K562 (cell line): ENCODE measurements at regions not wholly inside any gene's neighbourhood (a gene's known extent, or its start where the extent isn't known, plus 50 kb on each side); places are given as distances from the start of the nearest gene placed in this dataset.

Source experiments
- ATAC-seq: fragments of 200-7000 bp; cut with Tn5 transposase; 3 replicates; pipeline ENCODE4 v1.9.1; 2020; ENCODE audit warnings: moderate library complexity
- BruUV-seq: library from RNA; stranded (reverse); fragments of 400-500 nt; replicated peaks from 2 replicates; lab custom pipeline; 2021; lab: Mats Ljungman, UMichigan
- CTCF ChIA-PET: fragments of 300-600 bp; formaldehyde crosslinking; extraction: SDS; loops from one replicate; lab custom pipeline; 2021; ENCODE audit warnings: low intra/inter-chr PET ratio; lab: Yijun Ruan, JAX
- POLR2A ChIA-PET: fragments of 300-600, 350-650 bp; sonication (Branson Sonifier 250); formaldehyde crosslinking; extraction: SDS; loops from one replicate; lab custom pipeline; 2021; ENCODE audit warnings: antibody characterized with exemption, inconsistent platforms; lab: Yijun Ruan, JAX
- DNase-seq, 4 experiments: peaks; one replicate each; pipeline versions ENCODE4 v3.0.0 to v3.0.0-alpha.2; 2011 to 2018; ENCODE audit warnings: low spot score in 3 of 4, mixed read lengths in 3 of 4; ENCODE audit errors: extremely low read depth in 1 of 4
- FAIRE-seq: peaks from 2 replicates; lab custom pipeline; 2011; peaks lifted over from hg19 to GRCh38; lab: Jason Lieb, UNC
- H2AFZ ChIP-seq: 2 replicates; pipeline ENCODE4 v1.6.0; 2011; ENCODE audit warnings: low read depth, low read length, control low read depth, inconsistent platforms
- H3K27ac ChIP-seq: fragments of 200-600 bp; 3 replicates; pipeline ENCODE4 v1.8.0; 2011; ENCODE audit warnings: low read depth, mild to moderate bottlenecking, control low read depth, inconsistent platforms, low read length, moderate library complexity, mixed read lengths; ENCODE audit errors: extremely low read depth
- H3K27me3 ChIP-seq, 2 experiments: fragments of 300-600 bp in 1 of 2; 2 replicates in 1 of 2; 3 replicates in 1 of 2; pipeline versions ENCODE4 v1.6.0 to v1.8.0; 2011; ENCODE audit warnings: inconsistent platforms in 2 of 2, low read length in 2 of 2, mild to moderate bottlenecking in 1 of 2, mixed read lengths in 1 of 2, moderate library complexity in 1 of 2; ENCODE audit not compliant: control insufficient read depth in 2 of 2, insufficient read depth in 2 of 2
- H3K36me3 ChIP-seq: fragments of 300-600 bp; 3 replicates; pipeline ENCODE4 v1.8.0; 2011; ENCODE audit warnings: mild to moderate bottlenecking, low read length, inconsistent platforms; ENCODE audit not compliant: control insufficient read depth, insufficient read depth
- H3K4me1 ChIP-seq, 2 experiments: fragments of 200-600 bp in 1 of 2; replicated peaks in 1 of 2; 2 replicates in 1 of 2; 3 replicates in 1 of 2; pipeline versions ENCODE4 v1.5.1 to v1.8.0; 2011; ENCODE audit warnings: inconsistent platforms in 2 of 2, low read length in 2 of 2, mild to moderate bottlenecking in 1 of 2, mixed read lengths in 1 of 2, moderate library complexity in 1 of 2; ENCODE audit not compliant: control insufficient read depth in 2 of 2, insufficient read depth in 2 of 2
- H3K4me2 ChIP-seq: 2 replicates; pipeline ENCODE4 v1.6.1; 2011; ENCODE audit warnings: low read length, control low read depth, inconsistent platforms, mixed read lengths; ENCODE audit not compliant: insufficient read depth
- H3K4me3 ChIP-seq: fragments of 200-600 bp; sonication (generic), shearing (Covaris generic); 2 replicates; pipeline ENCODE4 v1.5.1; 2016; ENCODE audit warnings: control low read depth, inconsistent platforms
- H3K79me2 ChIP-seq: fragments of 200-600 bp; 3 replicates; pipeline ENCODE4 v1.8.0; 2011; ENCODE audit warnings: low read length, inconsistent platforms; ENCODE audit not compliant: control insufficient read depth, insufficient read depth
- H3K9ac ChIP-seq, 2 experiments: 2 replicates each; pipeline versions ENCODE4 v1.6.0 to v1.6.1; 2011; ENCODE audit warnings: low read depth in 2 of 2, low read length in 2 of 2, control low read depth in 1 of 2, inconsistent platforms in 1 of 2, mild to moderate bottlenecking in 1 of 2, mixed read lengths in 1 of 2; ENCODE audit not compliant: insufficient read depth in 1 of 2
- H3K9me1 ChIP-seq: one replicate; pipeline ENCODE4 v1.6.0; 2011; ENCODE audit warnings: inconsistent platforms, mild to moderate bottlenecking, low read length, moderate library complexity; ENCODE audit not compliant: control insufficient read depth, insufficient read depth
- H3K9me3 ChIP-seq: replicated peaks from 2 replicates; pipeline ENCODE4 v1.5.1; 2011; ENCODE audit warnings: low read depth, low read length, inconsistent platforms; ENCODE audit not compliant: control insufficient read depth, insufficient read depth
- H4K20me1 ChIP-seq: replicated peaks from 2 replicates; pipeline ENCODE4 v1.6.1; 2011; ENCODE audit warnings: low read length, inconsistent platforms, mixed read lengths; ENCODE audit not compliant: control insufficient read depth, insufficient read depth
- CBX2 ChIP-seq: fragments of 200-600 bp; sonication (generic); IDR thresholded peaks from one replicate; pipeline ENCODE4 v1.6.1; 2012; ENCODE audit warnings: mild to moderate bottlenecking, low read length, inconsistent platforms; ENCODE audit not compliant: insufficient read depth, poor library complexity, severe bottlenecking
- NR3C1 ChIP-seq: sonication (generic); formaldehyde crosslinking; IDR thresholded peaks from 2 replicates; pipeline ENCODE4 v1.8.1; 2022; ENCODE audit warnings: missing genetic modification reagents
- NR4A1 ChIP-seq, 2 experiments: fragments of 250-450 bp in 1 of 2; fragments of 450-650 bp in 1 of 2; sonication (Bioruptor Pico) in 1 of 2; IDR thresholded peaks; 2 replicates each; pipeline versions ENCODE4 v1.4.0 to v1.6.1; 2016 to 2020; ENCODE audit warnings: mild to moderate bottlenecking in 2 of 2, missing compliant biosample characterization in 1 of 2, missing genetic modification characterization in 1 of 2, moderate library complexity in 1 of 2
- PURB ChIP-seq: sonication (generic); formaldehyde crosslinking; IDR thresholded peaks from 2 replicates; pipeline ENCODE4 v1.9.0; 2021; ENCODE audit warnings: low read depth, mild to moderate bottlenecking, missing genetic modification reagents
- RBM22 ChIP-seq: fragments of 200-400 bp; formaldehyde crosslinking; IDR thresholded peaks from 2 replicates; pipeline ENCODE4 v1.6.1; 2018; ENCODE audit warnings: low read length, low read depth; ENCODE audit not compliant: poor library complexity, severe bottlenecking
- SLC30A9 ChIP-seq: fragments of 250-450 bp; sonication (Bioruptor Pico); IDR thresholded peaks from 2 replicates; pipeline ENCODE4 v1.8.0; 2022; ENCODE audit warnings: mild to moderate bottlenecking, moderate library complexity
- SMAD3 ChIP-seq: fragments of 450-650 bp; formaldehyde crosslinking; conservative IDR thresholded peaks from 2 replicates; pipeline ENCODE4 v1.4.0; 2020; ENCODE audit warnings: mild to moderate bottlenecking
- STAG1 ChIP-seq: sonication (generic); formaldehyde crosslinking; IDR thresholded peaks from 2 replicates; pipeline ENCODE4 v1.5.0; 2020; ENCODE audit warnings: missing genetic modification reagents, borderline replicate concordance
- ZNF436 ChIP-seq: fragments of 250-450, 450-650 bp; sonication (Bioruptor Pico); formaldehyde crosslinking; IDR thresholded peaks from 2 replicates; pipeline ENCODE4 v1.7.0; 2020; ENCODE audit warnings: mild to moderate bottlenecking
- WGBS: fragments of 100-300 bp; shearing (Covaris generic); methylation state at CpG from one replicate; pipeline ENCODE4 v1.1.6; 2016; ENCODE audit warnings: low coverage, mixed read lengths; ENCODE audit not compliant: insufficient coverage; ENCODE audit errors: missing lambda C conversion rate; 5-methylcytosine and 5-hydroxymethylcytosine counted together
- in situ Hi-C: fragments of 300-500 bp; cut with MboI; formaldehyde crosslinking; loops from 4 replicates; pipeline ENCODE4 v1.15.0; 2018; ENCODE audit warnings: inconsistent platforms, mixed read lengths
- intact Hi-C: fragments of 100-400 bp; cut with micrococcal nuclease; formaldehyde crosslinking; loops from 2 replicates; pipeline ENCODE4 v1.14.2; 2022
- TF ChIP-seq, protein P1 (sequence below): fragments of 450-650 bp; IDR thresholded peaks from 2 replicates; pipeline ENCODE4 v1.6.1; 2016; ENCODE audit warnings: mild to moderate bottlenecking
- TF ChIP-seq, protein P2 (sequence below): fragments of 250-450 bp; sonication (Bioruptor Pico); IDR thresholded peaks from 2 replicates; pipeline ENCODE4 v1.4.0; 2020; ENCODE audit warnings: mild to moderate bottlenecking, moderate library complexity
- TF ChIP-seq, protein P3 (sequence below): fragments of 450-650 bp; IDR thresholded peaks from 2 replicates; pipeline ENCODE4 v1.6.1; 2014; ENCODE audit warnings: low read depth, mild to moderate bottlenecking, moderate library complexity, borderline replicate concordance

DNA sequence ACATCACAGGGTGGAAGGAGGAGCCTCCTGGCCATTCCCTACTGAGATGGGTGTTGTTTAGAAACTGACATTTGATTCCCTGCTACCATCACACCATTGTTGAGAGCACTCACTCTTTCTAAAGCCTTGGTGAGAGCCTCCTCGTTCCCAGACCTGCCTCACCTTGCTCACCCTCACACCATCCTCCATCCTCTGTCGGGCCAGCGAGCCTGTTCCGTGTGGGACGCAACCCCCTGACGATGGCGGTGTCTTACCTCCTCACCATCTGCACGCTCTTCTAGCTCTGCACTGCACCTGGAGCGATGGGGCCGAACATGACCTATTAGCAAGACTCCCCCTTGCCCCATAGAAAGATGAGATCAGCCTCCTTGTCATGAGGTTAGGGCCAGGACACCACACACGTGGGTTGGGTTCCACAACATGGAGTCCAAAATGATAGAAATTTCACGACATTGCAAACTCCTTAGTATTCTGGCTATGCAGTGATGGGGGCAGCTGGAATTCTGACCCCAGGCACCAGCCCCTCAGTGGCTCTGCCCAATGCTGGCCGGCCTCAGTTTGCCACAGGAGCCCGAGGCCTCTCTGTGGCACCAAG lies 1017.9 kb downstream of the TBC1D22A start:
- FAIRE-seq (no peak), ATAC-seq (no peak), DNase-seq (no peak)
- H3K27ac ChIP-seq = no peak overlapping the region
- no TSS peak for BruUV-seq
- intact Hi-C loops = no loop called here
- 94% methylated on average over 5 of the region's 14 CpGs for WGBS
- H3K4me1 ChIP-seq = peaks cover 9 to 14% of the 10 kb centered on the region in 2 experiments; a peak in 4 of 5 replicates
- no peaks in the 10 kb centered on the region; the same call in 2 of the 3 replicates for H3K36me3 ChIP-seq
- H3K4me3 ChIP-seq = no peak overlapping the region
- peaks cover 3% of the 10 kb centered on the region; the same call in 1 of the 2 replicates for H3K9me3 ChIP-seq
- in situ Hi-C loops = no loop called here
- ChIA-PET POLR2A (no interaction called here), CTCF (no interaction called here)
- no peak overlapping the region for H2AFZ ChIP-seq
- no peak overlapping the region for H3K9ac ChIP-seq
- no peaks in the 10 kb centered on the region for H4K20me1 ChIP-seq
- TF ChIP-seq RBM22 (no peak), STAG1 (CRISPR knock-in tag) (no peak), NR3C1 (no peak), PURB (CRISPR knock-in tag) (no peak), SLC30A9 (no peak), SMAD3 (no peak), ZNF436 (CRISPR knock-in tag) (no peak), CBX2 (no peak), NR4A1 (CRISPR knock-in tag; IDR thresholded peaks at IDR 0.05) (no peak), NR4A1 (tag; IDR thresholded peaks at IDR 0.05) (no peak)
- TF ChIP-seq, protein P1, sequence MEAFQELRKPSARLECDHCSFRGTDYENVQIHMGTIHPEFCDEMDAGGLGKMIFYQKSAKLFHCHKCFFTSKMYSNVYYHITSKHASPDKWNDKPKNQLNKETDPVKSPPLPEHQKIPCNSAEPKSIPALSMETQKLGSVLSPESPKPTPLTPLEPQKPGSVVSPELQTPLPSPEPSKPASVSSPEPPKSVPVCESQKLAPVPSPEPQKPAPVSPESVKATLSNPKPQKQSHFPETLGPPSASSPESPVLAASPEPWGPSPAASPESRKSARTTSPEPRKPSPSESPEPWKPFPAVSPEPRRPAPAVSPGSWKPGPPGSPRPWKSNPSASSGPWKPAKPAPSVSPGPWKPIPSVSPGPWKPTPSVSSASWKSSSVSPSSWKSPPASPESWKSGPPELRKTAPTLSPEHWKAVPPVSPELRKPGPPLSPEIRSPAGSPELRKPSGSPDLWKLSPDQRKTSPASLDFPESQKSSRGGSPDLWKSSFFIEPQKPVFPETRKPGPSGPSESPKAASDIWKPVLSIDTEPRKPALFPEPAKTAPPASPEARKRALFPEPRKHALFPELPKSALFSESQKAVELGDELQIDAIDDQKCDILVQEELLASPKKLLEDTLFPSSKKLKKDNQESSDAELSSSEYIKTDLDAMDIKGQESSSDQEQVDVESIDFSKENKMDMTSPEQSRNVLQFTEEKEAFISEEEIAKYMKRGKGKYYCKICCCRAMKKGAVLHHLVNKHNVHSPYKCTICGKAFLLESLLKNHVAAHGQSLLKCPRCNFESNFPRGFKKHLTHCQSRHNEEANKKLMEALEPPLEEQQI = no peak
- TF ChIP-seq, protein P2, sequence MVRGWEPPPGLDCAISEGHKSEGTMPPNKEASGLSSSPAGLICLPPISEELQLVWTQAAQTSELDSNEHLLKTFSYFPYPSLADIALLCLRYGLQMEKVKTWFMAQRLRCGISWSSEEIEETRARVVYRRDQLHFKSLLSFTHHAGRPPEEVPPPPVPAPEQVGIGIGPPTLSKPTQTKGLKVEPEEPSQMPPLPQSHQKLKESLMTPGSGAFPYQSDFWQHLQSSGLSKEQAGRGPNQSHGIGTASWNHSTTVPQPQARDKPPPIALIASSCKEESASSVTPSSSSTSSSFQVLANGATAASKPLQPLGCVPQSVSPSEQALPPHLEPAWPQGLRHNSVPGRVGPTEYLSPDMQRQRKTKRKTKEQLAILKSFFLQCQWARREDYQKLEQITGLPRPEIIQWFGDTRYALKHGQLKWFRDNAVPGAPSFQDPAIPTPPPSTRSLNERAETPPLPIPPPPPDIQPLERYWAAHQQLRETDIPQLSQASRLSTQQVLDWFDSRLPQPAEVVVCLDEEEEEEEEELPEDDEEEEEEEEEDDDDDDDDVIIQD (CRISPR knock-in tag) = no peak
- TF ChIP-seq, protein P3, sequence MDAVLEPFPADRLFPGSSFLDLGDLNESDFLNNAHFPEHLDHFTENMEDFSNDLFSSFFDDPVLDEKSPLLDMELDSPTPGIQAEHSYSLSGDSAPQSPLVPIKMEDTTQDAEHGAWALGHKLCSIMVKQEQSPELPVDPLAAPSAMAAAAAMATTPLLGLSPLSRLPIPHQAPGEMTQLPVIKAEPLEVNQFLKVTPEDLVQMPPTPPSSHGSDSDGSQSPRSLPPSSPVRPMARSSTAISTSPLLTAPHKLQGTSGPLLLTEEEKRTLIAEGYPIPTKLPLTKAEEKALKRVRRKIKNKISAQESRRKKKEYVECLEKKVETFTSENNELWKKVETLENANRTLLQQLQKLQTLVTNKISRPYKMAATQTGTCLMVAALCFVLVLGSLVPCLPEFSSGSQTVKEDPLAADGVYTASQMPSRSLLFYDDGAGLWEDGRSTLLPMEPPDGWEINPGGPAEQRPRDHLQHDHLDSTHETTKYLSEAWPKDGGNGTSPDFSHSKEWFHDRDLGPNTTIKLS = no peak
- no peak overlapping the region for H3K4me2 ChIP-seq
- H3K9me1 ChIP-seq = no peaks in the 10 kb centered on the region
- no peaks in the 10 kb centered on the region for H3K79me2 ChIP-seq
- no peaks in the 10 kb centered on the region for H3K27me3 ChIP-seq
